ENCODE measurements at regions not wholly inside any gene's neighbourhood (a gene's known extent, or its start where the extent isn't known, plus 50 kb on each side); places are given as distances from the start of the nearest gene placed in this dataset.

- TF ChIP-seq, protein P1, sequence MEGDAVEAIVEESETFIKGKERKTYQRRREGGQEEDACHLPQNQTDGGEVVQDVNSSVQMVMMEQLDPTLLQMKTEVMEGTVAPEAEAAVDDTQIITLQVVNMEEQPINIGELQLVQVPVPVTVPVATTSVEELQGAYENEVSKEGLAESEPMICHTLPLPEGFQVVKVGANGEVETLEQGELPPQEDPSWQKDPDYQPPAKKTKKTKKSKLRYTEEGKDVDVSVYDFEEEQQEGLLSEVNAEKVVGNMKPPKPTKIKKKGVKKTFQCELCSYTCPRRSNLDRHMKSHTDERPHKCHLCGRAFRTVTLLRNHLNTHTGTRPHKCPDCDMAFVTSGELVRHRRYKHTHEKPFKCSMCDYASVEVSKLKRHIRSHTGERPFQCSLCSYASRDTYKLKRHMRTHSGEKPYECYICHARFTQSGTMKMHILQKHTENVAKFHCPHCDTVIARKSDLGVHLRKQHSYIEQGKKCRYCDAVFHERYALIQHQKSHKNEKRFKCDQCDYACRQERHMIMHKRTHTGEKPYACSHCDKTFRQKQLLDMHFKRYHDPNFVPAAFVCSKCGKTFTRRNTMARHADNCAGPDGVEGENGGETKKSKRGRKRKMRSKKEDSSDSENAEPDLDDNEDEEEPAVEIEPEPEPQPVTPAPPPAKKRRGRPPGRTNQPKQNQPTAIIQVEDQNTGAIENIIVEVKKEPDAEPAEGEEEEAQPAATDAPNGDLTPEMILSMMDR (conservative IDR thresholded peaks at IDR 0.05; ENCODE audit: low read depth, low read length): no peak
- no peak overlapping the region for H3K4me3 ChIP-seq (ENCODE audit: low read length)
- DNase-seq (ENCODE audit: low read depth): no peak
These were observed 359.3 kb downstream of the ADGRL2 start for GRCh38 chr1:82160036-82160435.

DNA sequence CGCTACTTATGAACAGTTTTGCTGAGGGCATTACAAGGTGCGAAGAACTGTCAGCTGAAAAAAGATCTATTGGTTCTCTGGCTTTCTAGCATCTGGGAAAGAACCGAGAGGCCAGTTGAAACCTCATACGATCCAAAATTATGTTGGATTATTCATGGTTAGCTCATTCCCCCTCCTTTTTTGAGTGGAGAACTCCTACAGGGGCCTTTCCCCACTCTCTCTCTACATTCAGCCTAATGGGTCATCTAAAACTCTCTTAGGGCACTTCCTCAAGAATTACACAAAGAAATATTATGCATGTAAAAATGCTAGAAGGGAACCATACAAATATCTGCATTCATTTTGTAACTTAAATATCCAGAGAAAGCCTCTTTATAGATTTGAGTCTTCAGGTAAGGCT lies 358.2 kb downstream of the ADGRL2 start:
- TF ChIP-seq, protein P1 (conservative IDR thresholded peaks at IDR 0.05; ENCODE audit: low read depth, low read length): no peak
- DNase-seq (ENCODE audit: low read depth): no peak
- no peak overlapping the region for H3K4me3 ChIP-seq (ENCODE audit: low read length)

DNA sequence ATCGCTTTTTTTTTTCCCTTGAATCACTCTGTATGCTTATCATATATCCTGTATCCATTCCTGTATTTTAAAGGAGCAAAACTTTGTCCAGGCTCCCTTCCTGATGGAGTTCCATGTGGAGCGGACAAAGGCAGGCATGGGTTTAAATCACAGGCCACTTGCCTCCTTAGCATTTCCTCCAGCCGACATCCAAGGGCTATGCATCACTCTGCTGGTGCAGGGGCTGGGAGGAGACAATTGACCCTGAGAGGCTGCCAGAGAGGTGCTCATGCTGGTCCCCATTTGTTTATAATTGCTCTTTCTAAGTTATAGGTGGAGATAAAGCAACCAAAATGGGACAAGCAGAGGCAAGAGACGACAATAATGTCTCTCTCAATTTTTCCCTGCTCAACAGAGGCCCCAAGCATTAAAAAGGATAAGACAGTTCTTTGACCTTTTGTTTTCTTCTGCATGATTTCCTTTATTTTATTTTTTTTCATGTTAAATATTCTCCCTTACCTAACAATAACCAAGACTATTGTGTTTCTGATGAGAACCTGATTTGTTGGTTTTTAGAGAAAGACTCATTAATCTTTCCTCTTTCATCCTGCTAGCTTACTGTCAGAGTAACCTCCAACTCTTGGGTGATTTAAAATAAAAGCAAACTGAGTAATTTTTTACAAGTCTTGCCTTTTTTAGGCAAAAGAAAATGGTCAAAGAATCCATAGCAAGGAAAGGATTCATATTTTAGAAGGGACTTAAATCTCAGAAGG lies 353.7 kb downstream of the ADGRL2 start:
- no peak for DNase-seq (ENCODE audit: low read depth)
- no peak overlapping the region for H3K4me3 ChIP-seq (ENCODE audit: low read length)
- TF ChIP-seq, protein P1 (conservative IDR thresholded peaks at IDR 0.05; ENCODE audit: low read depth, low read length): no peak

DNA sequence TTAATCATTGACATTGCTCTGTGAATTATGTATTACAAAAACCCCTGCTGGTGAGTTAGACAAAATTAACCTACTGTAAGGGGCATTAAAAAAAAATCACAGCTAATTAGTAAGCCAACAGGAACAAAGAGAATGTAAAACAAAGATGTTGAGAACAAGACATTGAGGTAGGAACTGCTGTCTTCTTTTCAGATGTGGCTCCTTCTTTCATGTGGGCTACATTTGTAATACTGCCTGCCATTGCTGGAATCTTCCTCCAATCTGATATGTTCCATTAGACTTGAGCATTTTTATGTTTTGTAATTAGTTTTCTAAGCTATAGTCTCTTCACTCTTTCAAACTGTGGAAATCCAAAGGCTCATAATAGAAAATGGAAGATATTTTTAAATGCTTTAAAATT lies 353.0 kb downstream of the ADGRL2 start:
- TF ChIP-seq, protein P1 (conservative IDR thresholded peaks at IDR 0.05; ENCODE audit: low read depth, low read length): no peak

GRCh38 chr1:82153272-82153629 lies 352.5 kb downstream of the ADGRL2 start:
- TF ChIP-seq, protein P1 (conservative IDR thresholded peaks at IDR 0.05; ENCODE audit: low read depth, low read length): no peak
- H3K4me3 ChIP-seq (ENCODE audit: low read length): no peak overlapping the region
- DNase-seq (ENCODE audit: low read depth): no peak

More for the DNA sequence above, 353.0 kb downstream of the ADGRL2 start:
- H3K4me3 ChIP-seq (ENCODE audit: low read length): no peak overlapping the region
- no peak for DNase-seq (ENCODE audit: low read depth)

- DNase-seq (ENCODE audit: low read depth): no peak
- TF ChIP-seq, protein P1 (conservative IDR thresholded peaks at IDR 0.05; ENCODE audit: low read depth, low read length): no peak
- no peak overlapping the region for H3K4me3 ChIP-seq (ENCODE audit: low read length)
These were observed 351.9 kb downstream of the ADGRL2 start for GRCh38 chr1:82152356-82153271.

Measured in retinal pigment epithelial cell (primary cell).